K562 (cell line): ENCODE measurements at regions not wholly inside any gene's neighbourhood (a gene's known extent, or its start where the extent isn't known, plus 50 kb on each side); places are given as distances from the start of the nearest gene placed in this dataset.
A peak's percentile ranks its signal among the peaks of the same experiment; 100 is the strongest.

Experiments
- ATAC-seq: fragments of 200-7000 bp; cut with Tn5 transposase; 3 replicates; pipeline ENCODE4 v1.9.1; 2020; ENCODE audit warnings: moderate library complexity
- BruUV-seq: library from RNA; stranded (reverse); fragments of 400-500 nt; replicated peaks from 2 replicates; lab custom pipeline; 2021; lab: Mats Ljungman, UMichigan
- CTCF ChIA-PET: fragments of 300-600 bp; formaldehyde crosslinking; extraction: SDS; loops from one replicate; lab custom pipeline; 2021; ENCODE audit warnings: low intra/inter-chr PET ratio; lab: Yijun Ruan, JAX
- POLR2A ChIA-PET: fragments of 300-600, 350-650 bp; sonication (Branson Sonifier 250); formaldehyde crosslinking; extraction: SDS; loops from one replicate; lab custom pipeline; 2021; ENCODE audit warnings: antibody characterized with exemption, inconsistent platforms; lab: Yijun Ruan, JAX
- DNase-seq, 4 experiments: peaks; one replicate each; pipeline versions ENCODE4 v3.0.0 to v3.0.0-alpha.2; 2011 to 2018; ENCODE audit warnings: low spot score in 3 of 4, mixed read lengths in 3 of 4; ENCODE audit errors: extremely low read depth in 1 of 4
- FAIRE-seq: peaks from 2 replicates; lab custom pipeline; 2011; peaks lifted over from hg19 to GRCh38; lab: Jason Lieb, UNC
- H2AFZ ChIP-seq: 2 replicates; pipeline ENCODE4 v1.6.0; 2011; ENCODE audit warnings: low read depth, low read length, control low read depth, inconsistent platforms
- H3K27ac ChIP-seq: fragments of 200-600 bp; 3 replicates; pipeline ENCODE4 v1.8.0; 2011; ENCODE audit warnings: low read depth, mild to moderate bottlenecking, control low read depth, inconsistent platforms, low read length, moderate library complexity, mixed read lengths; ENCODE audit errors: extremely low read depth
- H3K27me3 ChIP-seq, 2 experiments: fragments of 300-600 bp in 1 of 2; 2 replicates in 1 of 2; 3 replicates in 1 of 2; pipeline versions ENCODE4 v1.6.0 to v1.8.0; 2011; ENCODE audit warnings: inconsistent platforms in 2 of 2, low read length in 2 of 2, mild to moderate bottlenecking in 1 of 2, mixed read lengths in 1 of 2, moderate library complexity in 1 of 2; ENCODE audit not compliant: control insufficient read depth in 2 of 2, insufficient read depth in 2 of 2
- H3K36me3 ChIP-seq: fragments of 300-600 bp; 3 replicates; pipeline ENCODE4 v1.8.0; 2011; ENCODE audit warnings: mild to moderate bottlenecking, low read length, inconsistent platforms; ENCODE audit not compliant: control insufficient read depth, insufficient read depth
- H3K4me1 ChIP-seq, 2 experiments: fragments of 200-600 bp in 1 of 2; replicated peaks in 1 of 2; 2 replicates in 1 of 2; 3 replicates in 1 of 2; pipeline versions ENCODE4 v1.5.1 to v1.8.0; 2011; ENCODE audit warnings: inconsistent platforms in 2 of 2, low read length in 2 of 2, mild to moderate bottlenecking in 1 of 2, mixed read lengths in 1 of 2, moderate library complexity in 1 of 2; ENCODE audit not compliant: control insufficient read depth in 2 of 2, insufficient read depth in 2 of 2
- H3K4me2 ChIP-seq: 2 replicates; pipeline ENCODE4 v1.6.1; 2011; ENCODE audit warnings: low read length, control low read depth, inconsistent platforms, mixed read lengths; ENCODE audit not compliant: insufficient read depth
- H3K4me3 ChIP-seq: fragments of 200-600 bp; sonication (generic), shearing (Covaris generic); 2 replicates; pipeline ENCODE4 v1.5.1; 2016; ENCODE audit warnings: control low read depth, inconsistent platforms
- H3K79me2 ChIP-seq: fragments of 200-600 bp; 3 replicates; pipeline ENCODE4 v1.8.0; 2011; ENCODE audit warnings: low read length, inconsistent platforms; ENCODE audit not compliant: control insufficient read depth, insufficient read depth
- H3K9ac ChIP-seq, 2 experiments: 2 replicates each; pipeline versions ENCODE4 v1.6.0 to v1.6.1; 2011; ENCODE audit warnings: low read depth in 2 of 2, low read length in 2 of 2, control low read depth in 1 of 2, inconsistent platforms in 1 of 2, mild to moderate bottlenecking in 1 of 2, mixed read lengths in 1 of 2; ENCODE audit not compliant: insufficient read depth in 1 of 2
- H3K9me1 ChIP-seq: one replicate; pipeline ENCODE4 v1.6.0; 2011; ENCODE audit warnings: inconsistent platforms, mild to moderate bottlenecking, low read length, moderate library complexity; ENCODE audit not compliant: control insufficient read depth, insufficient read depth
- H3K9me3 ChIP-seq: replicated peaks from 2 replicates; pipeline ENCODE4 v1.5.1; 2011; ENCODE audit warnings: low read depth, low read length, inconsistent platforms; ENCODE audit not compliant: control insufficient read depth, insufficient read depth
- H4K20me1 ChIP-seq: replicated peaks from 2 replicates; pipeline ENCODE4 v1.6.1; 2011; ENCODE audit warnings: low read length, inconsistent platforms, mixed read lengths; ENCODE audit not compliant: control insufficient read depth, insufficient read depth
- CUX1 ChIP-seq: fragments of 200-800 bp; sonication (Bioruptor generic); IDR thresholded peaks from 2 replicates; pipeline ENCODE4 v1.6.1; 2016; ENCODE audit warnings: missing genetic modification characterization, missing compliant biosample characterization
- MAFK ChIP-seq: IDR thresholded peaks from 2 replicates; pipeline ENCODE4 v1.6.1; 2011; ENCODE audit warnings: low read length, improper control_type of control experiment
- MECOM ChIP-seq: fragments of 250-450 bp; sonication (Bioruptor Pico); IDR thresholded peaks from 2 replicates; pipeline ENCODE4 v1.8.0; 2022; ENCODE audit warnings: inconsistent platforms
- MED1 ChIP-seq: sonication (generic); formaldehyde crosslinking; IDR thresholded peaks from 2 replicates; pipeline ENCODE4 v1.8.1; 2023; ENCODE audit warnings: missing genetic modification reagents, borderline replicate concordance
- SAP30 ChIP-seq: fragments of 200-600 bp; sonication (generic); IDR thresholded peaks from 2 replicates; pipeline ENCODE4 v1.6.1; 2012; ENCODE audit warnings: borderline replicate concordance, low read depth, mild to moderate bottlenecking, moderate library complexity, low read length, control low read depth, inconsistent platforms; ENCODE audit not compliant: insufficient read depth, poor library complexity, severe bottlenecking
- SRSF7 ChIP-seq: fragments of 200-400 bp; formaldehyde crosslinking; optimal IDR thresholded peaks from 2 replicates; pipeline ENCODE3; 2017; ENCODE audit warnings: mild to moderate bottlenecking, low read depth, low read length
- ZNF436 ChIP-seq: fragments of 250-450, 450-650 bp; sonication (Bioruptor Pico); formaldehyde crosslinking; IDR thresholded peaks from 2 replicates; pipeline ENCODE4 v1.7.0; 2020; ENCODE audit warnings: mild to moderate bottlenecking
- ZNF644 ChIP-seq: fragments of 200-800 bp; sonication (Bioruptor generic); IDR thresholded peaks from 2 replicates; pipeline ENCODE4 v1.6.1; 2016; ENCODE audit warnings: low read depth, missing genetic modification characterization, missing compliant biosample characterization
- ZNF668 ChIP-seq: fragments of 250-450 bp; sonication (Bioruptor Pico); IDR thresholded peaks from 2 replicates; pipeline ENCODE4 v1.8.0; 2022; ENCODE audit warnings: mild to moderate bottlenecking, inconsistent platforms
- WGBS: fragments of 100-300 bp; shearing (Covaris generic); methylation state at CpG from one replicate; pipeline ENCODE4 v1.1.6; 2016; ENCODE audit warnings: low coverage, mixed read lengths; ENCODE audit not compliant: insufficient coverage; ENCODE audit errors: missing lambda C conversion rate; 5-methylcytosine and 5-hydroxymethylcytosine counted together
- in situ Hi-C: fragments of 300-500 bp; cut with MboI; formaldehyde crosslinking; loops from 4 replicates; pipeline ENCODE4 v1.15.0; 2018; ENCODE audit warnings: inconsistent platforms, mixed read lengths
- intact Hi-C: fragments of 100-400 bp; cut with micrococcal nuclease; formaldehyde crosslinking; loops from 2 replicates; pipeline ENCODE4 v1.14.2; 2022
- TF ChIP-seq, protein P1 (sequence below): fragments of 450-650 bp; formaldehyde crosslinking; IDR thresholded peaks from 2 replicates; pipeline ENCODE4 v1.4.0; 2020; ENCODE audit warnings: mild to moderate bottlenecking, moderate library complexity
- TF ChIP-seq, protein P2 (sequence below): sonication (generic); formaldehyde crosslinking; IDR thresholded peaks from 2 replicates; pipeline ENCODE4 v1.8.0; 2022; ENCODE audit warnings: mild to moderate bottlenecking, low read depth, missing genetic modification reagents

DNA sequence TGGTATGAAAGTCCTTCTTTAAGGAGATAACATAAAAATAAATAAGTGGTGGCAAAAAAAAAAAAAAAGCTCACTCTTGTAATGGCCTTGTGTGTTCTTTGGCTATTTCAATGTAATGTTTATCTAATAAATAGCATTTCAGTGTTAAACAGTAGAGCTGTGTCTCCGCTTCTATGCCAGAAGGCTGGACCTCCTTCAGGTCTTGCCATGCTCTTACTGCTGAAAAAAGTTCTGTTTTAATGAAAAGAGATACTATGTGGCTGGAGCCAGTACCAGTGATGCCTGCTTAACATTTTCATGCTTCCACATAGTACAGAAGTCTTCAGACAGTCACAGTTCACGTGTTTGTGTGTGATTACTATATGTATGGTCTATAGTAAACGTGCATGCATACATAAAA lies 74.1 kb upstream of the PRICKLE1 start (continued):
- TF ChIP-seq CUX1: no peak
- TF ChIP-seq SRSF7: no peak

DNA sequence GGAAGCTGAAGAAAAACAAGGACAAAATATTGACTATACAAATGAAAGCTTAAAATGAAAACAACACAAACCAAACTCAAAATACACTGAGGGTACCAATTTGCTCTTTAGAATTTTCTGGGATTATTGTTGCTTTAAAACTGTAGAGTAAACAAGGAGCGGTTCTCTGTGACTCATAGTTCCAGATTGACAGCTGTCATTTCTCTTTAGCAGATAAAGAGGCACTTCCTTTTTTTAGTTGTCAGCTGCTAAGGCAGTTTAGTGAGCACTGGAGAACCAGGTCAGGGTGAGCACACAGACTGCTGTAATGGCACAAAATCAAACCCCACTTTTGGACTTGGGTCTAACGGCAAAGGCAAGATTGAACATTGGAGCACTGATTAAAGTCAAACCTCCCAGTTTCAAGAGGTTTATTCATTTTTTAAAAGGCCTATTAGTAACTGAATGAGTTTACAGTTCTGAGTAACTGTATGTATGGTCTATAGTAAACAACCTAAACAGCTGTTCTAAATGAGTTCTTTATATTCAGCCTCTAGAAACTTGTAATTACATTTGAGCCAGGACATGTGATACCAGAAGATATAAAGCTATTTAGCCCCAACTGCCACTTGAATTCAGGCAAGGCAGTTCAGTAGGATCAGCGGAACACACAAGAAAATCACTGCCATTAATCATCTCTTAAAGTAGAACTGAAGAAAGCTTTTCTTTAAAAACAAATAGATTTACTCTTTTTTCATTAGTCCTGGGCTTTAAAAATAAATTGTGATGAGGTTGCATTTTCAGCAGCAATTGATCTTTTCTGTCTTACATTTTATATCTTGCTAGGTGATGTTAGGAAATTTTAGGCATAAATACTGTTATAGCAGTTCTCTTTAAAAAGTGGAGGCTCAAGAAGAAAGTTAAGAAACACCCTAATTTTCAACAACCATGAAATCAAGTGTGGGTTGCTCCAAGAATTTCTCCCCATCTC lies 71.7 kb upstream of the PRICKLE1 start:
- no peaks in the 10 kb centered on the region for H3K9me1 ChIP-seq
- no peaks in the 10 kb centered on the region for H3K36me3 ChIP-seq
- no peak overlapping the region for H2AFZ ChIP-seq
- WGBS: 0% methylated on average over 3 of the region's 3 CpGs
- no peak overlapping the region for H3K4me3 ChIP-seq
- intact Hi-C loops: no loop called here
- H3K4me1 ChIP-seq: no peaks in the 10 kb centered on the region
- no peaks in the 10 kb centered on the region for H3K9me3 ChIP-seq
- no peak overlapping the region for H3K4me2 ChIP-seq
- POLR2A ChIA-PET: interaction anchor here (1.2 kb wide), 1 partner anchor 8 kb away, joined by 4 read pairs; no protein-coding TSS in a partner anchor
- no peaks in the 10 kb centered on the region for H4K20me1 ChIP-seq
- peak; percentile 26 for FAIRE-seq
- H3K27me3 ChIP-seq: no peaks in the 10 kb centered on the region
- H3K9ac ChIP-seq: no peak overlapping the region
- H3K79me2 ChIP-seq: no peaks in the 10 kb centered on the region
- DNase-seq: no peak
- no peak for ATAC-seq
- CTCF ChIA-PET: no interaction called here
- H3K27ac ChIP-seq: no peak overlapping the region
- no TSS peak for BruUV-seq
- in situ Hi-C loops: no loop called here
- TF ChIP-seq, protein P1, sequence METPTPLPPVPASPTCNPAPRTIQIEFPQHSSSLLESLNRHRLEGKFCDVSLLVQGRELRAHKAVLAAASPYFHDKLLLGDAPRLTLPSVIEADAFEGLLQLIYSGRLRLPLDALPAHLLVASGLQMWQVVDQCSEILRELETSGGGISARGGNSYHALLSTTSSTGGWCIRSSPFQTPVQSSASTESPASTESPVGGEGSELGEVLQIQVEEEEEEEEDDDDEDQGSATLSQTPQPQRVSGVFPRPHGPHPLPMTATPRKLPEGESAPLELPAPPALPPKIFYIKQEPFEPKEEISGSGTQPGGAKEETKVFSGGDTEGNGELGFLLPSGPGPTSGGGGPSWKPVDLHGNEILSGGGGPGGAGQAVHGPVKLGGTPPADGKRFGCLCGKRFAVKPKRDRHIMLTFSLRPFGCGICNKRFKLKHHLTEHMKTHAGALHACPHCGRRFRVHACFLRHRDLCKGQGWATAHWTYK (CRISPR knock-in tag): no peak
- TF ChIP-seq ZNF436 (no peak), ZNF644 (tag) (no peak), MAFK (peak; percentile 70), MED1 (CRISPR knock-in tag) (no peak), SAP30 (no peak), MECOM (CRISPR knock-in tag) (no peak), ZNF668 (CRISPR knock-in tag) (no peak)
- TF ChIP-seq, protein P2, sequence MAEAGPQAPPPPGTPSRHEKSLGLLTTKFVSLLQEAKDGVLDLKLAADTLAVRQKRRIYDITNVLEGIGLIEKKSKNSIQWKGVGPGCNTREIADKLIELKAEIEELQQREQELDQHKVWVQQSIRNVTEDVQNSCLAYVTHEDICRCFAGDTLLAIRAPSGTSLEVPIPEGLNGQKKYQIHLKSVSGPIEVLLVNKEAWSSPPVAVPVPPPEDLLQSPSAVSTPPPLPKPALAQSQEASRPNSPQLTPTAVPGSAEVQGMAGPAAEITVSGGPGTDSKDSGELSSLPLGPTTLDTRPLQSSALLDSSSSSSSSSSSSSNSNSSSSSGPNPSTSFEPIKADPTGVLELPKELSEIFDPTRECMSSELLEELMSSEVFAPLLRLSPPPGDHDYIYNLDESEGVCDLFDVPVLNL (CRISPR knock-in tag): no peak
